Activated CD8-positive, alpha-beta T cell treated with anti-CD3 and anti-CD28 coated beads for 36 hours (primary cell): ENCODE measurements at regions not wholly inside any gene's neighbourhood (a gene's known extent, or its start where the extent isn't known, plus 50 kb on each side); places are given as distances from the start of the nearest gene placed in this dataset.

Experiments used
- ATAC-seq: fragments of 200-7000 bp; cut with Tn5 transposase; one replicate; pipeline ENCODE4 v1.10.0; 2021; ENCODE audit warnings: mild to moderate bottlenecking, moderate library complexity
- CTCF ChIA-PET: fragments of 350-600 bp; sonication (Branson Sonifier 250); formaldehyde crosslinking; loops from one replicate; lab custom pipeline; 2021; ENCODE audit warnings: antibody characterized with exemption; lab: Charles Lee
- POLR2A ChIA-PET: fragments of 350-600 bp; sonication (Branson Sonifier 250); formaldehyde crosslinking; loops from one replicate; lab custom pipeline; 2021; ENCODE audit warnings: antibody characterized with exemption; lab: Charles Lee
- DNase-seq: peaks from one replicate; pipeline ENCODE4 v3.0.0-alpha.2; 2020
- H3K27ac Mint-ChIP-seq: one replicate; pipeline ENCODE4 v1.8.0; 2021; ENCODE audit warnings: mild to moderate bottlenecking, mixed read lengths
- H3K27me3 Mint-ChIP-seq: one replicate; pipeline ENCODE4 v1.8.0; 2021; ENCODE audit warnings: mixed read lengths
- H3K36me3 Mint-ChIP-seq: one replicate; pipeline ENCODE4 v1.8.0; 2021; ENCODE audit warnings: low read depth, mixed read lengths
- H3K4me1 Mint-ChIP-seq: one replicate; pipeline ENCODE4 v1.8.0; 2021; ENCODE audit warnings: low read depth, mixed read lengths
- H3K4me3 Mint-ChIP-seq: one replicate; pipeline ENCODE4 v1.8.0; 2021; ENCODE audit warnings: mild to moderate bottlenecking, moderate library complexity, mixed read lengths
- H3K9me3 Mint-ChIP-seq: one replicate; pipeline ENCODE4 v1.8.0; 2021; ENCODE audit warnings: mixed read lengths
- intact Hi-C: fragments of 100-400 bp; cut with micrococcal nuclease; formaldehyde crosslinking; loops from one replicate; pipeline ENCODE4 v1.10.0; 2022
- TF ChIP-seq, protein P1 (sequence below): fragments of 200-600 bp; IDR thresholded peaks from one replicate; pipeline ENCODE4 v1.8.0; 2022; ENCODE audit warnings: antibody characterized with exemption, mild to moderate bottlenecking

DNA sequence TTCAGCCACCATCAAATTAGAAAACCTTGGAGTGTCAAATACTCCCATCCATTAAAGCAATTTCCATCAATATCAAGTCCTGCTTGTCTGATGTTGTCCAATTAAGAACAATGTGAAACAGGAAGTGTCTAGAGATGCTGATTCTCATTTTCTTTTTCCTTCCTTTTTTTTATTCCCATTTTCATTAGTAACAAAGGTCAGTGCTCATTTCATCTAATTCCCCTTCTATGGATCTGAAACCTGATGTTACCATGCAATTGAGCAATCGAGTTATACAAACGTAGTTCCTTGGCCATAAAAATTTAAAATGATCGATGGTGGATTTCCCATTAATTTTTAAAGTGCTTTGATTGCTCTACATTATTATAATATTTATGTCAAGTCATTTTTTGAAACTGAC, 330.6 kb upstream of the ZC3H12C start:
- peaks cover 1% of the 10 kb centered on the region for H3K9me3 Mint-ChIP-seq
- intact Hi-C loops = no loop called here
- no peak overlapping the region for H3K27ac Mint-ChIP-seq
- DNase-seq (no peak), ATAC-seq (no peak)
- H3K4me3 Mint-ChIP-seq = no peak overlapping the region
- no peaks in the 10 kb centered on the region for H3K36me3 Mint-ChIP-seq
- POLR2A ChIA-PET = no interaction called here
- H3K27me3 Mint-ChIP-seq = no peaks in the 10 kb centered on the region
- CTCF ChIA-PET = no interaction called here
- no peaks in the 10 kb centered on the region for H3K4me1 Mint-ChIP-seq
- TF ChIP-seq, protein P1, sequence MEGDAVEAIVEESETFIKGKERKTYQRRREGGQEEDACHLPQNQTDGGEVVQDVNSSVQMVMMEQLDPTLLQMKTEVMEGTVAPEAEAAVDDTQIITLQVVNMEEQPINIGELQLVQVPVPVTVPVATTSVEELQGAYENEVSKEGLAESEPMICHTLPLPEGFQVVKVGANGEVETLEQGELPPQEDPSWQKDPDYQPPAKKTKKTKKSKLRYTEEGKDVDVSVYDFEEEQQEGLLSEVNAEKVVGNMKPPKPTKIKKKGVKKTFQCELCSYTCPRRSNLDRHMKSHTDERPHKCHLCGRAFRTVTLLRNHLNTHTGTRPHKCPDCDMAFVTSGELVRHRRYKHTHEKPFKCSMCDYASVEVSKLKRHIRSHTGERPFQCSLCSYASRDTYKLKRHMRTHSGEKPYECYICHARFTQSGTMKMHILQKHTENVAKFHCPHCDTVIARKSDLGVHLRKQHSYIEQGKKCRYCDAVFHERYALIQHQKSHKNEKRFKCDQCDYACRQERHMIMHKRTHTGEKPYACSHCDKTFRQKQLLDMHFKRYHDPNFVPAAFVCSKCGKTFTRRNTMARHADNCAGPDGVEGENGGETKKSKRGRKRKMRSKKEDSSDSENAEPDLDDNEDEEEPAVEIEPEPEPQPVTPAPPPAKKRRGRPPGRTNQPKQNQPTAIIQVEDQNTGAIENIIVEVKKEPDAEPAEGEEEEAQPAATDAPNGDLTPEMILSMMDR = no peak

DNA sequence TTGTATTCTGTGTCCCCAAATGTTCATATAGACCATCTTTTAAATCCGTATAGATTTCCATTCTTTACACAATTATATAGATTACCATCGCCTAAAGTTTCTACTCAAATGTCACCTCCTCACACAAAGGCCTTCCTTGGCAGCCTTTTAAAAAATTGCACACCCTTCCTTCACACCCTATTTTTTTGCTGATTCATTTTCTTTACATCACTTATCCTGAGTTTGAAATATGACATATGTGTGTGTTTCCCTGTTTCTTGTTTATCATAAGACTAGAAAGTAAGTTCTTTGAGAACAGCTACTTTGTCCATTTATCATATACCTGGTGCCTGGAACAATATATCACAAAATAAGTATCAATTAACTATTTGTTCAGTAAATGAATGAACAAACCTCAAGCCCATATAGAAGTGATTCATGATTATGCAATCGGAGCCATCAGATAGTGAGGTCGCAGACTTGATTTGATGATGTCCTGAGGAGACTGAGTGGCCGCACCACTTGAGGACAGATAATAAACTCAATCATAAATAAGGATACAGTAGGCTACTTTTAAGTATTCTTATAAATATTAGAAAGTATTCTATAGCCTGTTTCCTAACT, 327.4 kb upstream of the ZC3H12C start:
- ChIA-PET POLR2A (no interaction called here), CTCF (no interaction called here)
- no peak for DNase-seq
- H3K36me3 Mint-ChIP-seq = no peaks in the 10 kb centered on the region
- H3K4me1 Mint-ChIP-seq = no peaks in the 10 kb centered on the region
- H3K4me3 Mint-ChIP-seq = no peak overlapping the region
- no peak overlapping the region for H3K27ac Mint-ChIP-seq
- H3K27me3 Mint-ChIP-seq = no peaks in the 10 kb centered on the region
- TF ChIP-seq, protein P1 = no peak
- intact Hi-C loops = no loop called here
- no peaks in the 10 kb centered on the region for H3K9me3 Mint-ChIP-seq
- no peak for ATAC-seq

DNA sequence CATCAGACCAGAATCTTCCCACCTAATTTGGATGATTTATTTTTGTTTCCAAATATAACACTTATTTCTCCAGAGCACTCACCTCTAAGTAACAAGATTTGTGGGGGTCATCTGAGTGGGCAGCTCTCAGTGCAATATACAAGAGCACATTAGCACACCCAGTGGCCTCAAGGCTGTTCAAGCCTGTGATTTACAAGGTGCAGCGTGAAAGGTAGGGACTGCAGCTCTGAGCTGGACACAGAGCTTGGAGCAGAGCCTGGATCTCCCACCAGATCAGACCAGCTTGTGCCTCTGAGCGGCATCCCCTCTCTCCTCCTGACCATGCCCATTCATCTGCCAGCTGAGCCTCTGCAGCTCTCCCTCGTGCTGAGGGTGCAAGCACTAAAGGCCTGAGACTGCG, 323.3 kb upstream of the ZC3H12C start:
- intact Hi-C loops = no loop called here
- TF ChIP-seq, protein P1 = no peak
- no peak overlapping the region for H3K27ac Mint-ChIP-seq
- DNase-seq (no peak), ATAC-seq (no peak)
- H3K36me3 Mint-ChIP-seq = no peaks in the 10 kb centered on the region
- H3K9me3 Mint-ChIP-seq = no peaks in the 10 kb centered on the region
- CTCF ChIA-PET = no interaction called here
- POLR2A ChIA-PET = no interaction called here
- H3K4me3 Mint-ChIP-seq = no peak overlapping the region
- no peaks in the 10 kb centered on the region for H3K4me1 Mint-ChIP-seq
- no peaks in the 10 kb centered on the region for H3K27me3 Mint-ChIP-seq

DNA sequence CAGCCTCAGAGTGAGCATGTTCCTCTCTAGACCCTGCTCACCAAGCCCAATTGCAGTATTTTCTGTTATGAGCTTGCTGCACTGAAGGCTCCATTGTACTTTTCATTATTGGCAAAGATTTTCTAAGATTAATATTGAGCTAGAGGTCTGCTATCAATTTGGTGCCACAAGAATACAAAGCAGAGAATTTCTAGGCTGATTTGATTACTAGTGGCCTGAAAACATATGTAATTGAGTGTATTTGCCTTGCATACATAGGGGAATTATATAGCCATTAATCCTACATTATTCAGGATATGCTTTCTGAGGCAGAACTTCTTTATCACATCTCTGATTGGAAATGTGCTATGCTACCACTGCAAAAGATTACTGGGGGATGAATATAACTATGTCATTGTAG, 322.9 kb upstream of the ZC3H12C start:
- TF ChIP-seq, protein P1 = no peak
- intact Hi-C loops = no loop called here
- Mint-ChIP-seq H3K4me1 (no peaks in the 10 kb centered on the region), H3K36me3 (no peaks in the 10 kb centered on the region), H3K27ac (no peak overlapping the region), H3K9me3 (no peaks in the 10 kb centered on the region), H3K27me3 (no peaks in the 10 kb centered on the region), H3K4me3 (no peak overlapping the region)
- no peak for DNase-seq
- ChIA-PET POLR2A (no interaction called here), CTCF (no interaction called here)
- no peak for ATAC-seq

GRCh38 chr11:109772892-109773291, 320.3 kb upstream of the ZC3H12C start:
- DNase-seq (no peak), ATAC-seq (no peak)
- intact Hi-C loops = no loop called here
- ChIA-PET CTCF (no interaction called here), POLR2A (no interaction called here)
- TF ChIP-seq, protein P1 = no peak
- Mint-ChIP-seq H3K27me3 (no peaks in the 10 kb centered on the region), H3K4me1 (no peaks in the 10 kb centered on the region), H3K9me3 (no peaks in the 10 kb centered on the region), H3K4me3 (no peak overlapping the region), H3K36me3 (no peaks in the 10 kb centered on the region), H3K27ac (no peak overlapping the region)
